Right renal pelvis (tissue), 4 donors: ENCODE measurements at regions not wholly inside any gene's neighbourhood (a gene's known extent, or its start where the extent isn't known, plus 50 kb on each side); places are given as distances from the start of the nearest gene placed in this dataset.
"Not testable (repeated sequence)": the region's sequence is repeated elsewhere in the genome, so short reads cannot be mapped to it uniquely, and the experiment has no call there.

Source experiments
- DNase-seq, 4 donors: peaks; one replicate each; pipeline ENCODE4 v3.0.0-alpha.2; 2013; ENCODE audit warnings: low read depth in 4 of 4, low spot score in 3 of 4, missing footprints in 1 of 4

- DNase-seq: no peak
These were observed 57.3 kb upstream of the NOVA1 start for GRCh38 chr14:26655128-26655527.

- no peak for DNase-seq
These were observed 65.7 kb upstream of the NOVA1 start for GRCh38 chr14:26663506-26663905.

- DNase-seq: not testable (repeated sequence)
These were observed 81.0 kb upstream of the NOVA1 start for GRCh38 chr14:26678732-26679420.

- no peak for DNase-seq
These were observed 87.6 kb upstream of the NOVA1 start for GRCh38 chr14:26685401-26685800.

- DNase-seq: no peak
These were observed 89.5 kb upstream of the NOVA1 start for GRCh38 chr14:26687301-26687837.

- DNase-seq: no peak
These were observed 96.7 kb upstream of the NOVA1 start for GRCh38 chr14:26694521-26694920.

GRCh38 chr14:26702721-26703230 is 104.9 kb upstream of the NOVA1 start:
- DNase-seq: no peak

- DNase-seq: no peak
These were observed 106.0 kb upstream of the NOVA1 start for GRCh38 chr14:26703686-26704366.

- no peak for DNase-seq
These were observed 109.4 kb upstream of the NOVA1 start for GRCh38 chr14:26707234-26707633.

GRCh38 chr14:26709019-26709418 is 111.2 kb upstream of the NOVA1 start:
- DNase-seq: no peak

GRCh38 chr14:26719514-26719913 is 121.7 kb upstream of the NOVA1 start:
- DNase-seq: no peak

GRCh38 chr14:26722258-26722657 is 124.4 kb upstream of the NOVA1 start:
- no peak for DNase-seq

- no peak for DNase-seq
These were observed 132.0 kb upstream of the NOVA1 start for GRCh38 chr14:26729851-26730250.

GRCh38 chr14:26730929-26731618 is 133.2 kb upstream of the NOVA1 start:
- no peak for DNase-seq

GRCh38 chr14:26735811-26736210 is 138.0 kb upstream of the NOVA1 start:
- DNase-seq: no peak

GRCh38 chr14:26738571-26738970 is 140.7 kb upstream of the NOVA1 start:
- no peak for DNase-seq

- DNase-seq: no peak
These were observed 143.9 kb upstream of the NOVA1 start for GRCh38 chr14:26741711-26742212.

- no peak for DNase-seq
These were observed 145.5 kb upstream of the NOVA1 start for GRCh38 chr14:26743284-26743683.

GRCh38 chr14:26744903-26745302 is 147.1 kb upstream of the NOVA1 start:
- DNase-seq: no peak

- DNase-seq: no peak
These were observed 163.7 kb upstream of the NOVA1 start for GRCh38 chr14:26761532-26761931.

GRCh38 chr14:26765301-26765700 is 167.5 kb upstream of the NOVA1 start:
- no peak for DNase-seq
